OCI-LY7 (cell line): ENCODE measurements at regions not wholly inside any gene's neighbourhood (a gene's known extent, or its start where the extent isn't known, plus 50 kb on each side); places are given as distances from the start of the nearest gene placed in this dataset.
"Not testable (repeated sequence)": the region's sequence is repeated elsewhere in the genome, so short reads cannot be mapped to it uniquely, and the experiment has no call there.

ENCODE experiments used
- BruUV-seq: library from RNA; stranded (reverse); fragments of 400-500 nt; replicated peaks from 2 replicates; lab custom pipeline; 2021; lab: Mats Ljungman, UMichigan
- CTCF ChIA-PET: fragments of 300-600 bp; sonication (Branson Sonifier 250); formaldehyde crosslinking; loops from one replicate; lab custom pipeline; 2022; ENCODE audit warnings: antibody characterized with exemption; ENCODE audit not compliant: unreplicated experiment; lab: Charles Lee
- POLR2A ChIA-PET: fragments of 300-600 bp; sonication (Branson Sonifier 250); formaldehyde crosslinking; loops from one replicate; lab custom pipeline; 2022; ENCODE audit warnings: antibody characterized with exemption; lab: Charles Lee
- DNase-seq: peaks from one replicate; pipeline ENCODE4 v3.0.0-alpha.2; 2015; ENCODE audit warnings: low spot score
- H2AFZ ChIP-seq: fragments of 200-600 bp; sonication (generic), shearing (Covaris generic); 2 replicates; pipeline ENCODE4 v1.6.1; 2014; ENCODE audit warnings: mild to moderate bottlenecking, antibody characterized with exemption, low read length, moderate library complexity
- H3K27ac ChIP-seq: fragments of 200-600 bp; sonication (generic); 2 replicates; pipeline ENCODE4 v1.5.1; 2014; ENCODE audit warnings: mixed run types, low read depth, mild to moderate bottlenecking, moderate library complexity, low read length, inconsistent platforms; ENCODE audit not compliant: poor library complexity, severe bottlenecking
- H3K36me3 ChIP-seq: fragments of 200-600 bp; sonication (generic); 2 replicates; pipeline ENCODE4 v1.6.1; 2014; ENCODE audit warnings: mild to moderate bottlenecking, antibody characterized with exemption, low read length, moderate library complexity, mixed read lengths; ENCODE audit not compliant: insufficient read depth
- H3K4me1 ChIP-seq: fragments of 200-600 bp; sonication (generic); 2 replicates; pipeline ENCODE4 v1.5.1; 2014; ENCODE audit warnings: mild to moderate bottlenecking, low read length; ENCODE audit not compliant: insufficient read depth, poor library complexity, severe bottlenecking
- H3K4me2 ChIP-seq: fragments of 200-600 bp; sonication (generic); 2 replicates; pipeline ENCODE4 v1.6.1; 2014; ENCODE audit warnings: mild to moderate bottlenecking, low read length
- H3K4me3 ChIP-seq: fragments of 200-600 bp; sonication (generic); 2 replicates; pipeline ENCODE4 v1.5.1; 2014; ENCODE audit warnings: mild to moderate bottlenecking, low read depth, low read length; ENCODE audit not compliant: poor library complexity, severe bottlenecking
- H3K79me2 ChIP-seq: fragments of 200-600 bp; sonication (generic); 2 replicates; pipeline ENCODE4 v1.6.1; 2016; ENCODE audit warnings: low read depth, mild to moderate bottlenecking, low read length, moderate library complexity, mixed read lengths; ENCODE audit not compliant: insufficient read depth
- H3K9me2 ChIP-seq: fragments of 200-600 bp; sonication (generic); 2 replicates; pipeline ENCODE4 v1.6.1; 2016; ENCODE audit warnings: mild to moderate bottlenecking, low read length, mixed read lengths; ENCODE audit not compliant: insufficient read depth
- H3K9me3 ChIP-seq: fragments of 200-600 bp; sonication (generic); 2 replicates; pipeline ENCODE4 v1.6.1; 2014; ENCODE audit warnings: mild to moderate bottlenecking, mixed run types, low read length, mixed read lengths
- H4K20me1 ChIP-seq: fragments of 200-600 bp; sonication (generic); 2 replicates; pipeline ENCODE4 v1.6.1; 2014; ENCODE audit warnings: mild to moderate bottlenecking, antibody characterized with exemption, low read length, moderate library complexity, mixed read lengths; ENCODE audit not compliant: insufficient read depth
- CTCF ChIP-seq: fragments of 200-600 bp; sonication (generic); conservative IDR thresholded peaks from 2 replicates; pipeline ENCODE4 v1.5.1; 2014; ENCODE audit warnings: mild to moderate bottlenecking, antibody characterized with exemption, low read length, moderate library complexity, mixed read lengths
- EZH2phosphoT487 ChIP-seq: fragments of 200-600 bp; sonication (generic); IDR thresholded peaks from 2 replicates; pipeline ENCODE4 v1.6.1; 2018; ENCODE audit warnings: low read depth, borderline replicate concordance, mild to moderate bottlenecking, mixed run types, antibody characterized with exemption, low read length, moderate library complexity, mixed read lengths
- intact Hi-C: fragments of 100-400 bp; cut with micrococcal nuclease; formaldehyde crosslinking; loops from one replicate; pipeline ENCODE4 v1.10.0; 2022; ENCODE audit not compliant: unreplicated experiment

- Histone ChIP-seq H3K4me3 (no peak overlapping the region), H3K4me1 (no peaks in the 10 kb centered on the region), H3K4me2 (no peak overlapping the region), H3K9me3 (no peaks in the 10 kb centered on the region), H2AFZ (no peak overlapping the region), H4K20me1 (no peaks in the 10 kb centered on the region), H3K79me2 (no peaks in the 10 kb centered on the region), H3K27ac (no peak overlapping the region), H3K36me3 (no peaks in the 10 kb centered on the region), H3K9me2 (no peaks in the 10 kb centered on the region)
- no peak for DNase-seq
- TF ChIP-seq EZH2phosphoT487 (no peak), CTCF (no peak)
- ChIA-PET POLR2A (no interaction called here), CTCF (no interaction called here)
- intact Hi-C loops = no loop called here
- no TSS peak for BruUV-seq
Observed at GRCh38 chrX:1904663-1905218, 289.9 kb downstream of the ASMT start.

DNA sequence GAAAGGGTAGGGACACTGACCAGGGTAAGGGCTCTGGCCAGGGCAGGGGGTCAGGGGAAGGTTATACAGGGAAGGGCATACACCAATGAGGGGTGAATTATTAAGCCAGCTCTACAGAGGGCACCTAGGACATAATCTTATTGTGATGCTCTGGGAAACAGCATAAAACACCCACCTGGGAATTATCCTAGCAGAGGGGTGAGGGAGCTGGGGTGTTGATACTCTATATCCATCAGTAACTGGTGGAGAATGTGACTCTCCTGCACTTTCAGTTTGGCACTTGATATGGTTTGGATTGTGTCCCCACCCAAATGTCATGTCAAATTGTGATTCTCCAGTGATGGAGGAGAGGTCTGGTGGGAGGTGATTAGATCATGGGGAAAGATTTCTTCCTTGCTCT is 291.2 kb downstream of the ASMT start:
- Histone ChIP-seq H3K27ac (no peak overlapping the region), H3K4me1 (no peaks in the 10 kb centered on the region), H3K36me3 (no peaks in the 10 kb centered on the region), H3K9me2 (no peaks in the 10 kb centered on the region), H3K9me3 (no peaks in the 10 kb centered on the region), H2AFZ (no peak overlapping the region), H4K20me1 (no peaks in the 10 kb centered on the region), H3K4me2 (no peak overlapping the region), H3K4me3 (no peak overlapping the region), H3K79me2 (no peaks in the 10 kb centered on the region)
- no TSS peak for BruUV-seq
- POLR2A ChIA-PET = no interaction called here
- CTCF ChIA-PET = no interaction called here
- intact Hi-C loops = no loop called here
- no peak for DNase-seq
- TF ChIP-seq EZH2phosphoT487 (no peak), CTCF (no peak)

GRCh38 chrX:1908996-1909395 is 294.1 kb downstream of the ASMT start:
- DNase-seq, POLR2A ChIA-PET, intact Hi-C loops, H3K4me1 ChIP-seq, H3K79me2 ChIP-seq, BruUV-seq, CTCF ChIA-PET, H3K27ac ChIP-seq, H3K9me2 ChIP-seq, H4K20me1 ChIP-seq, H3K36me3 ChIP-seq, H3K4me3 ChIP-seq, H3K9me3 ChIP-seq, H3K4me2 ChIP-seq, H2AFZ ChIP-seq: not testable (repeated sequence)
